ENCODE measurements at regions not wholly inside any gene's neighbourhood (a gene's known extent, or its start where the extent isn't known, plus 50 kb on each side); places are given as distances from the start of the nearest gene placed in this dataset.

- DNase-seq = no peak
- ChIA-PET POLR2A (no interaction called here), CTCF (no interaction called here)
- no CpG with 5 or more reads among the region's 6 CpGs for WGBS (ENCODE audit: insufficient coverage)
- Histone ChIP-seq H3K36me3 (ENCODE audit: control insufficient read depth in 4 of 4, insufficient read depth in 4 of 4, low read length in 3 of 4) (no peaks in the 10 kb centered on the region), H3K27me3 (replicated peaks in 2 of 5; ENCODE audit: control insufficient read depth in 4 of 5, insufficient read depth in 5 of 5, low read length in 4 of 5) (no peaks in the 10 kb centered on the region), H3K4me3 (ENCODE audit: control insufficient read depth in 1 of 7, extremely low read depth in 1 of 7, insufficient read depth in 4 of 7, low read depth in 2 of 7, low read length in 6 of 7) (no peak overlapping the region), H3K27ac (ENCODE audit: insufficient read depth in 1 of 2, low read depth in 1 of 2, low read length in 2 of 2, poor library complexity in 1 of 2, severe bottlenecking in 2 of 2) (no peak overlapping the region), H3K9me3 (ENCODE audit: control extremely low read depth in 1 of 5, control insufficient read depth in 4 of 5, insufficient read depth in 2 of 5, low read depth in 1 of 5, low read length in 4 of 5) (no peaks in the 10 kb centered on the region), H3K4me1 (ENCODE audit: control extremely low read depth in 1 of 4, control insufficient read depth in 4 of 4, insufficient read depth in 4 of 4, low read length in 3 of 4) (no peaks in the 10 kb centered on the region)
These were observed 269.4 kb upstream of the NOVA1 start for GRCh38 chr14:26867171-26867757.

- WGBS (ENCODE audit: insufficient coverage) = 100% methylated on average over 1 of the region's 2 CpGs
- DNase-seq = no peak
- no peaks in the 10 kb centered on the region for H3K9me3 ChIP-seq (ENCODE audit: control extremely low read depth in 1 of 5, control insufficient read depth in 4 of 5, insufficient read depth in 2 of 5, low read depth in 1 of 5, low read length in 4 of 5)
- H3K27ac ChIP-seq (ENCODE audit: insufficient read depth in 1 of 2, low read depth in 1 of 2, low read length in 2 of 2, poor library complexity in 1 of 2, severe bottlenecking in 2 of 2) = no peak overlapping the region
- H3K4me1 ChIP-seq (ENCODE audit: control extremely low read depth in 1 of 4, control insufficient read depth in 4 of 4, insufficient read depth in 4 of 4, low read length in 3 of 4) = no peaks in the 10 kb centered on the region
- H3K36me3 ChIP-seq (ENCODE audit: control insufficient read depth in 4 of 4, insufficient read depth in 4 of 4, low read length in 3 of 4) = no peaks in the 10 kb centered on the region
- CTCF ChIA-PET = no interaction called here
- POLR2A ChIA-PET = no interaction called here
- H3K4me3 ChIP-seq (ENCODE audit: control insufficient read depth in 1 of 7, extremely low read depth in 1 of 7, insufficient read depth in 4 of 7, low read depth in 2 of 7, low read length in 6 of 7) = no peak overlapping the region
- H3K27me3 ChIP-seq (replicated peaks in 2 of 5; ENCODE audit: control insufficient read depth in 4 of 5, insufficient read depth in 5 of 5, low read length in 4 of 5) = no peaks in the 10 kb centered on the region
These were observed 272.3 kb upstream of the NOVA1 start for GRCh38 chr14:26870096-26870495.

GRCh38 chr14:26870722-26871617, 273.1 kb upstream of the NOVA1 start:
- no peaks in the 10 kb centered on the region for H3K36me3 ChIP-seq (ENCODE audit: control insufficient read depth in 4 of 4, insufficient read depth in 4 of 4, low read length in 3 of 4)
- WGBS (ENCODE audit: insufficient coverage) = 70% methylated on average over 3 of the region's 8 CpGs
- H3K4me1 ChIP-seq (ENCODE audit: control extremely low read depth in 1 of 4, control insufficient read depth in 4 of 4, insufficient read depth in 4 of 4, low read length in 3 of 4) = no peaks in the 10 kb centered on the region
- no peak overlapping the region for H3K4me3 ChIP-seq (ENCODE audit: control insufficient read depth in 1 of 7, extremely low read depth in 1 of 7, insufficient read depth in 4 of 7, low read depth in 2 of 7, low read length in 6 of 7)
- no peak for DNase-seq
- H3K27me3 ChIP-seq (replicated peaks in 2 of 5; ENCODE audit: control insufficient read depth in 4 of 5, insufficient read depth in 5 of 5, low read length in 4 of 5) = no peaks in the 10 kb centered on the region
- no peaks in the 10 kb centered on the region for H3K9me3 ChIP-seq (ENCODE audit: control extremely low read depth in 1 of 5, control insufficient read depth in 4 of 5, insufficient read depth in 2 of 5, low read depth in 1 of 5, low read length in 4 of 5)
- H3K27ac ChIP-seq (ENCODE audit: insufficient read depth in 1 of 2, low read depth in 1 of 2, low read length in 2 of 2, poor library complexity in 1 of 2, severe bottlenecking in 2 of 2) = no peak overlapping the region
- POLR2A ChIA-PET = no interaction called here
- CTCF ChIA-PET = no interaction called here

GRCh38 chr14:26872515-26873361, 274.9 kb upstream of the NOVA1 start:
- H3K27ac ChIP-seq (ENCODE audit: insufficient read depth in 1 of 2, low read depth in 1 of 2, low read length in 2 of 2, poor library complexity in 1 of 2, severe bottlenecking in 2 of 2) = no peak overlapping the region
- H3K4me1 ChIP-seq (ENCODE audit: control extremely low read depth in 1 of 4, control insufficient read depth in 4 of 4, insufficient read depth in 4 of 4, low read length in 3 of 4) = no peaks in the 10 kb centered on the region
- 80% methylated on average over 4 of the region's 8 CpGs for WGBS (ENCODE audit: insufficient coverage)
- no peak for DNase-seq
- H3K9me3 ChIP-seq (ENCODE audit: control extremely low read depth in 1 of 5, control insufficient read depth in 4 of 5, insufficient read depth in 2 of 5, low read depth in 1 of 5, low read length in 4 of 5) = no peaks in the 10 kb centered on the region
- no peaks in the 10 kb centered on the region for H3K27me3 ChIP-seq (replicated peaks in 2 of 5; ENCODE audit: control insufficient read depth in 4 of 5, insufficient read depth in 5 of 5, low read length in 4 of 5)
- no peaks in the 10 kb centered on the region for H3K36me3 ChIP-seq (ENCODE audit: control insufficient read depth in 4 of 4, insufficient read depth in 4 of 4, low read length in 3 of 4)
- CTCF ChIA-PET = no interaction called here
- H3K4me3 ChIP-seq (ENCODE audit: control insufficient read depth in 1 of 7, extremely low read depth in 1 of 7, insufficient read depth in 4 of 7, low read depth in 2 of 7, low read length in 6 of 7) = no peak overlapping the region
- POLR2A ChIA-PET = no interaction called here

GRCh38 chr14:26873362-26873960, 275.6 kb upstream of the NOVA1 start:
- Histone ChIP-seq H3K9me3 (ENCODE audit: control extremely low read depth in 1 of 5, control insufficient read depth in 4 of 5, insufficient read depth in 2 of 5, low read depth in 1 of 5, low read length in 4 of 5) (no peaks in the 10 kb centered on the region), H3K4me1 (ENCODE audit: control extremely low read depth in 1 of 4, control insufficient read depth in 4 of 4, insufficient read depth in 4 of 4, low read length in 3 of 4) (no peaks in the 10 kb centered on the region), H3K36me3 (ENCODE audit: control insufficient read depth in 4 of 4, insufficient read depth in 4 of 4, low read length in 3 of 4) (no peaks in the 10 kb centered on the region), H3K27me3 (replicated peaks in 2 of 5; ENCODE audit: control insufficient read depth in 4 of 5, insufficient read depth in 5 of 5, low read length in 4 of 5) (no peaks in the 10 kb centered on the region), H3K4me3 (ENCODE audit: control insufficient read depth in 1 of 7, extremely low read depth in 1 of 7, insufficient read depth in 4 of 7, low read depth in 2 of 7, low read length in 6 of 7) (no peak overlapping the region), H3K27ac (ENCODE audit: insufficient read depth in 1 of 2, low read depth in 1 of 2, low read length in 2 of 2, poor library complexity in 1 of 2, severe bottlenecking in 2 of 2) (no peak overlapping the region)
- no peak for DNase-seq
- WGBS (ENCODE audit: insufficient coverage) = 91% methylated on average over 2 of the region's 4 CpGs
- POLR2A ChIA-PET = no interaction called here
- CTCF ChIA-PET = no interaction called here

GRCh38 chr14:26887847-26888246, 290.0 kb upstream of the NOVA1 start:
- H3K27me3 ChIP-seq (replicated peaks in 2 of 5; ENCODE audit: control insufficient read depth in 4 of 5, insufficient read depth in 5 of 5, low read length in 4 of 5) = no peaks in the 10 kb centered on the region
- no peak overlapping the region for H3K4me3 ChIP-seq (ENCODE audit: control insufficient read depth in 1 of 7, extremely low read depth in 1 of 7, insufficient read depth in 4 of 7, low read depth in 2 of 7, low read length in 6 of 7)
- ChIA-PET CTCF (no interaction called here), POLR2A (no interaction called here)
- H3K4me1 ChIP-seq (ENCODE audit: control extremely low read depth in 1 of 4, control insufficient read depth in 4 of 4, insufficient read depth in 4 of 4, low read length in 3 of 4) = no peaks in the 10 kb centered on the region
- no peaks in the 10 kb centered on the region for H3K9me3 ChIP-seq (ENCODE audit: control extremely low read depth in 1 of 5, control insufficient read depth in 4 of 5, insufficient read depth in 2 of 5, low read depth in 1 of 5, low read length in 4 of 5)
- no peak overlapping the region for H3K27ac ChIP-seq (ENCODE audit: insufficient read depth in 1 of 2, low read depth in 1 of 2, low read length in 2 of 2, poor library complexity in 1 of 2, severe bottlenecking in 2 of 2)
- H3K36me3 ChIP-seq (ENCODE audit: control insufficient read depth in 4 of 4, insufficient read depth in 4 of 4, low read length in 3 of 4) = no peaks in the 10 kb centered on the region
- no CpG with 5 or more reads among the region's 1 CpG for WGBS (ENCODE audit: insufficient coverage)
- DNase-seq = no peak
